ENCODE measurements at regions not wholly inside any gene's neighbourhood (a gene's known extent, or its start where the extent isn't known, plus 50 kb on each side); places are given as distances from the start of the nearest gene placed in this dataset.
"Not testable (repeated sequence)": the region's sequence is repeated elsewhere in the genome, so short reads cannot be mapped to it uniquely, and the experiment has no call there.

- DNase-seq (no peak), ATAC-seq (no peak)
- H3K27me3 Mint-ChIP-seq (ENCODE audit: low read depth): no peaks in the 10 kb centered on the region
- CTCF ChIA-PET: no interaction called here
- no peak overlapping the region for H3K4me3 Mint-ChIP-seq
- H3K27ac Mint-ChIP-seq: no peak overlapping the region
- H3K36me3 Mint-ChIP-seq (ENCODE audit: low read depth): no peaks in the 10 kb centered on the region
- H3K4me1 Mint-ChIP-seq (ENCODE audit: low read depth): no peaks in the 10 kb centered on the region
- H3K9me3 Mint-ChIP-seq (ENCODE audit: insufficient read depth): no peaks in the 10 kb centered on the region
- POLR2A ChIA-PET: no interaction called here
These were observed 52.7 kb downstream of the COL6A6 start for GRCh38 chr3:130569461-130570365.

GRCh38 chr3:130572769-130573168 lies 55.8 kb downstream of the COL6A6 start:
- Mint-ChIP-seq H3K9me3 (ENCODE audit: insufficient read depth) (no peaks in the 10 kb centered on the region), H3K27ac (no peak overlapping the region), H3K27me3 (ENCODE audit: low read depth) (peaks cover 2% of the 10 kb centered on the region), H3K4me1 (ENCODE audit: low read depth) (no peaks in the 10 kb centered on the region), H3K4me3 (no peak overlapping the region), H3K36me3 (ENCODE audit: low read depth) (no peaks in the 10 kb centered on the region)
- POLR2A ChIA-PET: no interaction called here
- ATAC-seq (no peak), DNase-seq (no peak)
- CTCF ChIA-PET: no interaction called here

- Mint-ChIP-seq H3K27me3 (ENCODE audit: low read depth) (peaks cover 2% of the 10 kb centered on the region), H3K9me3 (ENCODE audit: insufficient read depth) (no peaks in the 10 kb centered on the region), H3K36me3 (ENCODE audit: low read depth) (no peaks in the 10 kb centered on the region), H3K27ac (no peak overlapping the region), H3K4me3 (no peak overlapping the region), H3K4me1 (ENCODE audit: low read depth) (no peaks in the 10 kb centered on the region)
- ATAC-seq (no peak), DNase-seq (no peak)
- CTCF ChIA-PET: interaction anchor here (0.6 kb wide), 1 partner anchor 105 kb away, joined by 3 read pairs; no protein-coding TSS in a partner anchor
- POLR2A ChIA-PET: no interaction called here
These were observed 59.6 kb downstream of the COL6A6 start for GRCh38 chr3:130576375-130577266.

- Mint-ChIP-seq H3K27me3 (ENCODE audit: low read depth) (peaks cover 9% of the 10 kb centered on the region), H3K36me3 (ENCODE audit: low read depth) (no peaks in the 10 kb centered on the region), H3K27ac (no peak overlapping the region), H3K4me3 (no peak overlapping the region), H3K9me3 (ENCODE audit: insufficient read depth) (no peaks in the 10 kb centered on the region), H3K4me1 (ENCODE audit: low read depth) (no peaks in the 10 kb centered on the region)
- no peak for ATAC-seq
- POLR2A ChIA-PET: no interaction called here
- DNase-seq: no peak
- CTCF ChIA-PET: no interaction called here
These were observed 65.6 kb downstream of the COL6A6 start for GRCh38 chr3:130582457-130583153.

- ATAC-seq; POLR2A ChIA-PET; H3K4me3 Mint-ChIP-seq; H3K27me3 Mint-ChIP-seq (ENCODE audit: low read depth); H3K9me3 Mint-ChIP-seq (ENCODE audit: insufficient read depth); CTCF ChIA-PET; H3K27ac Mint-ChIP-seq; H3K4me1 Mint-ChIP-seq (ENCODE audit: low read depth); H3K36me3 Mint-ChIP-seq (ENCODE audit: low read depth); DNase-seq: not testable (repeated sequence)
These were observed 77.8 kb downstream of the COL6A6 start for GRCh38 chr3:130594749-130595148.

GRCh38 chr3:130596484-130596883 lies 79.5 kb downstream of the COL6A6 start:
- DNase-seq (no peak), ATAC-seq (no peak)
- Mint-ChIP-seq H3K9me3 (ENCODE audit: insufficient read depth) (no peaks in the 10 kb centered on the region), H3K4me1 (ENCODE audit: low read depth) (no peaks in the 10 kb centered on the region), H3K36me3 (ENCODE audit: low read depth) (no peaks in the 10 kb centered on the region), H3K27me3 (ENCODE audit: low read depth) (peaks cover 5% of the 10 kb centered on the region), H3K27ac (no peak overlapping the region), H3K4me3 (no peak overlapping the region)
- POLR2A ChIA-PET: no interaction called here
- CTCF ChIA-PET: no interaction called here

- ChIA-PET CTCF (no interaction called here), POLR2A (no interaction called here)
- Mint-ChIP-seq H3K4me3 (no peak overlapping the region), H3K4me1 (ENCODE audit: low read depth) (no peaks in the 10 kb centered on the region), H3K36me3 (ENCODE audit: low read depth) (no peaks in the 10 kb centered on the region), H3K9me3 (ENCODE audit: insufficient read depth) (peaks cover 7% of the 10 kb centered on the region), H3K27me3 (ENCODE audit: low read depth) (peaks cover 2% of the 10 kb centered on the region), H3K27ac (no peak overlapping the region)
- ATAC-seq (no peak), DNase-seq (no peak)
These were observed 84.5 kb downstream of the COL6A6 start for GRCh38 chr3:130601442-130601971.

GRCh38 chr3:130604806-130605205 lies 87.8 kb downstream of the COL6A6 start:
- POLR2A ChIA-PET: no interaction called here
- H3K36me3 Mint-ChIP-seq (ENCODE audit: low read depth): no peaks in the 10 kb centered on the region
- peaks cover 2% of the 10 kb centered on the region for H3K27me3 Mint-ChIP-seq (ENCODE audit: low read depth)
- no peaks in the 10 kb centered on the region for H3K4me1 Mint-ChIP-seq (ENCODE audit: low read depth)
- no peak overlapping the region for H3K4me3 Mint-ChIP-seq
- CTCF ChIA-PET: no interaction called here
- no peak for ATAC-seq
- peaks cover 23% of the 10 kb centered on the region for H3K9me3 Mint-ChIP-seq (ENCODE audit: insufficient read depth)
- H3K27ac Mint-ChIP-seq: no peak overlapping the region
- DNase-seq: no peak

- no peak overlapping the region for H3K4me3 Mint-ChIP-seq
- ChIA-PET POLR2A (no interaction called here), CTCF (no interaction called here)
- H3K4me1 Mint-ChIP-seq (ENCODE audit: low read depth): no peaks in the 10 kb centered on the region
- H3K36me3 Mint-ChIP-seq (ENCODE audit: low read depth): no peaks in the 10 kb centered on the region
- DNase-seq (no peak), ATAC-seq (no peak)
- H3K27ac Mint-ChIP-seq: no peak overlapping the region
- H3K27me3 Mint-ChIP-seq (ENCODE audit: low read depth): no peaks in the 10 kb centered on the region
- peaks cover 23% of the 10 kb centered on the region for H3K9me3 Mint-ChIP-seq (ENCODE audit: insufficient read depth)
These were observed 89.4 kb downstream of the COL6A6 start for GRCh38 chr3:130606336-130606735.

- H3K4me3 Mint-ChIP-seq: no peak overlapping the region
- no peaks in the 10 kb centered on the region for H3K36me3 Mint-ChIP-seq (ENCODE audit: low read depth)
- CTCF ChIA-PET: no interaction called here
- no peaks in the 10 kb centered on the region for H3K4me1 Mint-ChIP-seq (ENCODE audit: low read depth)
- DNase-seq: no peak
- no peak overlapping the region for H3K27ac Mint-ChIP-seq
- H3K9me3 Mint-ChIP-seq (ENCODE audit: insufficient read depth): peaks cover 27% of the 10 kb centered on the region
- POLR2A ChIA-PET: no interaction called here
- ATAC-seq: no peak
- H3K27me3 Mint-ChIP-seq (ENCODE audit: low read depth): no peaks in the 10 kb centered on the region
These were observed 90.7 kb downstream of the COL6A6 start for GRCh38 chr3:130607553-130608154.

GRCh38 chr3:130609166-130609979 lies 92.4 kb downstream of the COL6A6 start:
- ATAC-seq (no peak), DNase-seq (no peak)
- no peaks in the 10 kb centered on the region for H3K27me3 Mint-ChIP-seq (ENCODE audit: low read depth)
- H3K4me1 Mint-ChIP-seq (ENCODE audit: low read depth): no peaks in the 10 kb centered on the region
- CTCF ChIA-PET: no interaction called here
- peaks cover 27% of the 10 kb centered on the region for H3K9me3 Mint-ChIP-seq (ENCODE audit: insufficient read depth)
- no peak overlapping the region for H3K4me3 Mint-ChIP-seq
- no peak overlapping the region for H3K27ac Mint-ChIP-seq
- H3K36me3 Mint-ChIP-seq (ENCODE audit: low read depth): no peaks in the 10 kb centered on the region
- POLR2A ChIA-PET: no interaction called here
